SK-N-SH (cell line): ENCODE measurements at regions not wholly inside any gene's neighbourhood (a gene's known extent, or its start where the extent isn't known, plus 50 kb on each side); places are given as distances from the start of the nearest gene placed in this dataset.
"Not testable (repeated sequence)": the region's sequence is repeated elsewhere in the genome, so short reads cannot be mapped to it uniquely, and the experiment has no call there.

Source experiments
- CTCF ChIA-PET: fragments of 300-600, 350-600 bp; formaldehyde crosslinking; extraction: SDS; loops from one replicate; lab custom pipeline; 2021; lab: Yijun Ruan, JAX
- POLR2A ChIA-PET: fragments of 350-600 bp; sonication (Branson Sonifier 250); formaldehyde crosslinking; extraction: SDS; loops from one replicate; lab custom pipeline; 2020; ENCODE audit warnings: antibody characterized with exemption, inconsistent platforms; lab: Yijun Ruan, JAX
- DNase-seq: peaks from one replicate; pipeline ENCODE4 v3.0.0; 2012
- H2AFZ ChIP-seq: fragments of 200-600 bp; sonication (generic); 2 replicates; pipeline ENCODE4 v1.8.1; 2016; ENCODE audit warnings: antibody characterized with exemption, mild to moderate bottlenecking, low read depth
- H3F3A ChIP-seq: fragments of 200-600 bp; sonication (generic); replicated peaks from 2 replicates; pipeline ENCODE3; 2016; ENCODE audit warnings: antibody characterized with exemption, mild to moderate bottlenecking; ENCODE audit not compliant: insufficient read depth
- H3K27ac ChIP-seq, 2 experiments: fragments of 200-500 bp in 1 of 2; fragments of 200-600 bp in 1 of 2; sonication (Bioruptor generic) in 1 of 2; sonication (generic), shearing (Covaris generic) in 1 of 2; 2 replicates each; pipeline versions ENCODE4 v1.5.1 to v1.6.1; 2014 to 2016; ENCODE audit warnings: low read depth in 2 of 2, inconsistent platforms in 1 of 2, low read length in 1 of 2, mild to moderate bottlenecking in 1 of 2, mixed read lengths in 1 of 2
- H3K27me3 ChIP-seq: fragments of 200-600 bp; sonication (generic), shearing (Covaris generic); 2 replicates; pipeline ENCODE4 v1.6.1; 2016; ENCODE audit warnings: mixed run types; ENCODE audit not compliant: insufficient read depth
- H3K36me3 ChIP-seq, 2 experiments: fragments of 200-500 bp in 1 of 2; fragments of 200-600 bp in 1 of 2; sonication (Bioruptor generic) in 1 of 2; sonication (generic) in 1 of 2; replicated peaks in 1 of 2; 2 replicates each; pipeline versions ENCODE3 to v1.5.1; 2014 to 2016; ENCODE audit warnings: low read length in 1 of 2, mild to moderate bottlenecking in 1 of 2; ENCODE audit not compliant: insufficient read depth in 2 of 2, control insufficient read depth in 1 of 2
- H3K4me1 ChIP-seq, 2 experiments: fragments of 200-500 bp in 1 of 2; fragments of 200-600 bp in 1 of 2; sonication (Bioruptor generic) in 1 of 2; sonication (generic), shearing (Covaris generic) in 1 of 2; 2 replicates each; pipeline versions ENCODE4 v1.5.1 to v1.6.1; 2014 to 2016; ENCODE audit warnings: low read depth in 1 of 2, low read length in 1 of 2, mixed run types in 1 of 2; ENCODE audit not compliant: insufficient read depth in 2 of 2, control insufficient read depth in 1 of 2
- H3K4me2 ChIP-seq: fragments of 200-600 bp; sonication (generic), shearing (Covaris generic); 2 replicates; pipeline ENCODE4 v1.6.1; 2017; ENCODE audit warnings: mixed run types
- H3K4me3 ChIP-seq, 2 experiments: fragments of 200-500 bp in 1 of 2; fragments of 200-600 bp in 1 of 2; sonication (Bioruptor generic) in 1 of 2; sonication (generic), shearing (Covaris generic) in 1 of 2; 2 replicates each; pipeline versions ENCODE4 v1.5.1 to v1.8.1; 2014 to 2016; ENCODE audit warnings: low read depth in 2 of 2, inconsistent platforms in 1 of 2, low read length in 1 of 2, mild to moderate bottlenecking in 1 of 2, mixed read lengths in 1 of 2, moderate library complexity in 1 of 2
- H3K79me2 ChIP-seq: fragments of 200-600 bp; sonication (generic); 2 replicates; pipeline ENCODE4 v1.8.1; 2017; ENCODE audit warnings: mild to moderate bottlenecking; ENCODE audit not compliant: insufficient read depth
- H3K9ac ChIP-seq: fragments of 200-600 bp; sonication (generic); 2 replicates; pipeline ENCODE4 v1.6.1; 2017; ENCODE audit warnings: mixed run types
- H3K9me2 ChIP-seq: fragments of 200-600 bp; sonication (generic); 2 replicates; pipeline ENCODE4 v1.6.1; 2017; ENCODE audit warnings: mixed run types
- H3K9me3 ChIP-seq: fragments of 200-600 bp; sonication (generic); 2 replicates; pipeline ENCODE4 v1.6.1; 2017; ENCODE audit warnings: mixed run types, mild to moderate bottlenecking, moderate library complexity
- H4K20me1 ChIP-seq: fragments of 200-600 bp; sonication (generic); 2 replicates; pipeline ENCODE4 v1.6.1; 2017; ENCODE audit warnings: mild to moderate bottlenecking, mixed run types; ENCODE audit not compliant: insufficient read depth
- CHD2 ChIP-seq: fragments of 150-350 bp; IDR thresholded peaks from 2 replicates; pipeline ENCODE4 v1.6.1; 2018; ENCODE audit warnings: low read length; ENCODE audit not compliant: partially characterized antibody
- EP300 ChIP-seq, 2 experiments: IDR thresholded peaks; 2 replicates each; pipeline versions ENCODE4 v1.4.0 to v1.6.1; 2012; ENCODE audit warnings: borderline replicate concordance in 1 of 2, low read depth in 1 of 2, low read length in 1 of 2
- EZH2phosphoT487 ChIP-seq: fragments of 200-600 bp; sonication (generic); IDR thresholded peaks from 2 replicates; pipeline ENCODE4 v1.6.1; 2017; ENCODE audit warnings: low read depth, mixed run types, mild to moderate bottlenecking, antibody characterized with exemption, moderate library complexity, borderline replicate concordance
- FOXM1 ChIP-seq: IDR thresholded peaks from 2 replicates; pipeline ENCODE4 v1.4.0; 2012; ENCODE audit warnings: low read depth, mild to moderate bottlenecking
- GATA2 ChIP-seq: sonication (generic); formaldehyde crosslinking; IDR thresholded peaks from 2 replicates; pipeline ENCODE4 v1.5.0; 2020; ENCODE audit warnings: mild to moderate bottlenecking, missing genetic modification reagents
- IRF3 ChIP-seq: fragments of 150-350 bp; IDR thresholded peaks from 2 replicates; pipeline ENCODE4 v1.6.1; 2016; ENCODE audit warnings: mild to moderate bottlenecking, low read depth, low read length
- REST ChIP-seq: IDR thresholded peaks from 2 replicates; pipeline ENCODE4 v1.6.1; 2012; ENCODE audit warnings: mild to moderate bottlenecking, low read depth, low read length, moderate library complexity
- TEAD4 ChIP-seq: IDR thresholded peaks from 2 replicates; pipeline ENCODE4 v1.4.0; 2012; ENCODE audit warnings: mild to moderate bottlenecking, borderline replicate concordance; ENCODE audit not compliant: insufficient read depth
- WGBS: methylation state at CpG from one replicate; pipeline ENCODE4 v1.1.6; 2017; ENCODE audit warnings: low lambda C conversion rate; 5-methylcytosine and 5-hydroxymethylcytosine counted together

- Histone ChIP-seq H3F3A (no peaks in the 10 kb centered on the region), H3K4me1 (peaks cover 0 to 2% of the 10 kb centered on the region in 2 experiments; a peak in 1 of 4 replicates), H3K36me3 (no peaks in the 10 kb centered on the region), H3K9me2 (no peaks in the 10 kb centered on the region), H3K4me3 (no peak overlapping the region), H3K79me2 (no peaks in the 10 kb centered on the region), H3K9me3 (no peaks in the 10 kb centered on the region; the same call in 1 of the 2 replicates), H3K4me2 (no peak overlapping the region), H3K27me3 (no peaks in the 10 kb centered on the region; the same call in 1 of the 2 replicates), H3K9ac (no peak overlapping the region), H4K20me1 (no peaks in the 10 kb centered on the region), H3K27ac (no peak overlapping the region), H2AFZ (no peak overlapping the region)
- DNase-seq: no peak
- TF ChIP-seq IRF3: no peak
- no peak for TF ChIP-seq EZH2phosphoT487
- TF ChIP-seq REST: no peak
- no peak for TF ChIP-seq TEAD4
- no peak for TF ChIP-seq CHD2
- TF ChIP-seq FOXM1: no peak
- no peak for TF ChIP-seq GATA2 (CRISPR knock-in tag)
- TF ChIP-seq EP300 (IDR thresholded peaks at IDR 0.05; ENCODE audit: borderline replicate concordance in 1 of 2, low read depth in 1 of 2, low read length in 1 of 2): no peak
- POLR2A ChIA-PET: interaction anchor here (0.6 kb wide), 1 partner anchor 20 kb away, joined by 3 read pairs; no protein-coding TSS in a partner anchor
- CTCF ChIA-PET: no interaction called here
- WGBS: 16% methylated on average over 5 of the region's 7 CpGs
Observed at GRCh38 chr22:48918585-48919186, 909.0 kb downstream of the BRD1 start.

GRCh38 chr22:48912356-48913066 lies 915.2 kb downstream of the BRD1 start:
- H3K9ac ChIP-seq, H3K9me3 ChIP-seq, H2AFZ ChIP-seq, H3K4me1 ChIP-seq, H3F3A ChIP-seq, H3K36me3 ChIP-seq, DNase-seq, H3K27ac ChIP-seq, H3K79me2 ChIP-seq, H3K27me3 ChIP-seq, H4K20me1 ChIP-seq, POLR2A ChIA-PET, H3K4me2 ChIP-seq, CTCF ChIA-PET, H3K4me3 ChIP-seq, H3K9me2 ChIP-seq: not testable (repeated sequence)
- WGBS: 11% methylated on average over 7 of the region's 7 CpGs

DNA sequence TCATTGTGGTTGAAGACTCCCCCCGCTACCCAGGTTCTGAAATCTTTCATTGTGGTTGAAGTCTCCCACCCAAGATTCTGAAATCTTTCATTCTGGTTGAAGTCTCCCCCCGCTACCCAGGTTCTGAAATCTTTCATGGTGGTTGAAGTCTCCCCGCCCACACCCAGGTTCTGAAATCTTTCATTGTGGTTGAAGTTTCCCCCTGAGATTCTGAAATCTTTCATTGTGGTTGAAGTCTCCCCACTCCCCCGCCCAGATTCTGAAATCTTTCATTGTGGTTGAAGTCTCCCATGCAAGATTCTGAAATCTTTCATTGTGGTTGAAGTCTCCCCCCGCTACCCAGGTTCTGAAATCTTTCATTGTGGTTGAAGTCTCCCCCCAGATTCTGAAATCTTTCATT lies 916.0 kb downstream of the BRD1 start:
- H3K4me2 ChIP-seq, H3K9ac ChIP-seq, H3K4me3 ChIP-seq, CTCF ChIA-PET, POLR2A ChIA-PET, DNase-seq, H3F3A ChIP-seq, H3K36me3 ChIP-seq, H3K79me2 ChIP-seq, H3K9me2 ChIP-seq, H3K9me3 ChIP-seq, H4K20me1 ChIP-seq, H3K27me3 ChIP-seq, H3K4me1 ChIP-seq, H3K27ac ChIP-seq, H2AFZ ChIP-seq: not testable (repeated sequence)
- WGBS: 15% methylated on average over 5 of the region's 5 CpGs

- POLR2A ChIA-PET, H3K4me3 ChIP-seq, H3F3A ChIP-seq: not testable (repeated sequence)
Observed at GRCh38 chr22:48911067-48911466, 916.6 kb downstream of the BRD1 start.

More at GRCh38 chr22:48911067-48911466, 916.6 kb downstream of the BRD1 start:
- H3K4me1 ChIP-seq, H3K4me2 ChIP-seq, H3K27ac ChIP-seq, H3K9me2 ChIP-seq, H3K9ac ChIP-seq, CTCF ChIA-PET, H3K36me3 ChIP-seq, H3K79me2 ChIP-seq, DNase-seq, H3K27me3 ChIP-seq, H3K9me3 ChIP-seq, H2AFZ ChIP-seq, H4K20me1 ChIP-seq: not testable (repeated sequence)
- WGBS: no CpG with 5 or more reads among the region's 4 CpGs
